Muscle layer of duodenum (tissue), 2 donors: ENCODE measurements at regions not wholly inside any gene's neighbourhood (a gene's known extent, or its start where the extent isn't known, plus 50 kb on each side); places are given as distances from the start of the nearest gene placed in this dataset.

Experiments used
- H3K27ac ChIP-seq: one replicate; pipeline ENCODE4 v1.7.0; 2013; ENCODE audit warnings: mild to moderate bottlenecking, low read length
- H3K27me3 ChIP-seq: one replicate; pipeline ENCODE4 v1.7.0; 2013; ENCODE audit warnings: low read depth, mild to moderate bottlenecking, control low read depth, low read length
- H3K36me3 ChIP-seq, 2 donors: one replicate each; pipeline ENCODE4 v1.7.0; 2013; ENCODE audit warnings: low read length in 2 of 2, control low read depth in 1 of 2, mild to moderate bottlenecking in 1 of 2; ENCODE audit not compliant: insufficient read depth in 2 of 2, control insufficient read depth in 1 of 2
- H3K4me1 ChIP-seq, 2 donors: one replicate each; pipeline ENCODE4 v1.7.0; 2013; ENCODE audit warnings: low read length in 2 of 2, mild to moderate bottlenecking in 2 of 2, control low read depth in 1 of 2, moderate library complexity in 1 of 2; ENCODE audit not compliant: insufficient read depth in 2 of 2, control insufficient read depth in 1 of 2
- H3K4me3 ChIP-seq, 2 donors: one replicate each; pipeline ENCODE4 v1.7.0; 2013; ENCODE audit warnings: low read length in 2 of 2, low read depth in 1 of 2, mild to moderate bottlenecking in 1 of 2
- H3K9me3 ChIP-seq, 2 donors: one replicate each; pipeline ENCODE4 v1.7.0; 2013; ENCODE audit warnings: low read length in 2 of 2, control low read depth in 1 of 2, mild to moderate bottlenecking in 1 of 2; ENCODE audit not compliant: control insufficient read depth in 1 of 2
- donor health status: healthy.

DNA sequence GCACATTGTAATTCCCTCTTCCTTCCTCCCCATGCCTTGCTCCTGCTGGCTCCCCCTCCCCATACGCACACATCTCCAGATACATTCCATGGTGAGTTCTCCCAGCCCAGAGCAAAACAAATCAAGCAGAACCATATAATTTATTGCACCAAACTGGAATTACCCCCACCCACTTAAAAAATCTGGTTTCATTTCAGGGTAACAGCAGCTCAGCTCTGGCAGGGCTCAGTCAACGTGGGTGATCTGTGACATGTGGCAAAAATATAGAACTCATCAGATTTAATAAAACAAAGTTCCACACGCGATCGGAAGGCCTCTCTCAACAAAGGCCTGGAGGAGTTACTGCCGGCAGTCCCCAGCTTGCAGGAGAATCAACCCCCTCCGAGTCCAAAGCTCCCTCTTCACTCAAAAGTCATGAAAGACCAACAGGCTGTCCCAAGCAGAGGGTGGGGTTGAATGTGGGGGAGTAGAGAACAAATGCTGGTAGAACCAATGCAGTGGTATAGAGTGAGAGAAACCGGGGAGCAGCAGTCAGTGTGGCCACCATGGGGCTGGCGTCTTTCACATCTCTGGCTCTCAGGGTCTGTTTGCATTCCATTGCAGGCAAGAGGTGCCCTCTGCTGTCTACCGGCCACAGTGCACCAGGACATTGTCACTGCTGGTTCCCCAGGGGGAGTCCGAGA, 323.3 kb upstream of the NT5E start:
- no peaks in the 10 kb centered on the region for H3K36me3 ChIP-seq
- H3K27me3 ChIP-seq: no peaks in the 10 kb centered on the region
- no peak overlapping the region for H3K27ac ChIP-seq
- H3K4me1 ChIP-seq: no peaks in the 10 kb centered on the region
- H3K9me3 ChIP-seq: no peaks in the 10 kb centered on the region
- no peak overlapping the region for H3K4me3 ChIP-seq

DNA sequence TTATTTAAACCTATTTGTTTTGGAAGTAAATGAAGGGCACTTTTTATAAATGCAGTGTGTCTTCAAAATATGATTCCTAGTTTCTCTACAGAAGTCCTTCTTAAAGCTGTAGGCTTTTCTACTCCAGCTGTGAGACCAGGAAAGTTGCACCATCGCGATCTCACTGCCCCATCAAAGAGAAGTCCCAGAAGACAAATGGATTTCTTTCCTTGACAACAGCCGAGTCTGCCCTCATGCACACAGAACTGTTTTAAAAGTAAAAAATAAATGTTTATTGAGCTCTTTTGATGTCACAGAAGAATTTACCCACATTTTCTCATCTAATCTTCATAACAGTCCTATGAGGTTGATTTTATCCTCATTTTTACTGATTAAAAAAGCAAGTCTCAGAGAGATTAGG, 324.4 kb upstream of the NT5E start:
- Histone ChIP-seq H3K27me3 (no peaks in the 10 kb centered on the region), H3K4me3 (no peak overlapping the region), H3K27ac (no peak overlapping the region), H3K9me3 (no peaks in the 10 kb centered on the region), H3K36me3 (no peaks in the 10 kb centered on the region), H3K4me1 (no peaks in the 10 kb centered on the region)

DNA sequence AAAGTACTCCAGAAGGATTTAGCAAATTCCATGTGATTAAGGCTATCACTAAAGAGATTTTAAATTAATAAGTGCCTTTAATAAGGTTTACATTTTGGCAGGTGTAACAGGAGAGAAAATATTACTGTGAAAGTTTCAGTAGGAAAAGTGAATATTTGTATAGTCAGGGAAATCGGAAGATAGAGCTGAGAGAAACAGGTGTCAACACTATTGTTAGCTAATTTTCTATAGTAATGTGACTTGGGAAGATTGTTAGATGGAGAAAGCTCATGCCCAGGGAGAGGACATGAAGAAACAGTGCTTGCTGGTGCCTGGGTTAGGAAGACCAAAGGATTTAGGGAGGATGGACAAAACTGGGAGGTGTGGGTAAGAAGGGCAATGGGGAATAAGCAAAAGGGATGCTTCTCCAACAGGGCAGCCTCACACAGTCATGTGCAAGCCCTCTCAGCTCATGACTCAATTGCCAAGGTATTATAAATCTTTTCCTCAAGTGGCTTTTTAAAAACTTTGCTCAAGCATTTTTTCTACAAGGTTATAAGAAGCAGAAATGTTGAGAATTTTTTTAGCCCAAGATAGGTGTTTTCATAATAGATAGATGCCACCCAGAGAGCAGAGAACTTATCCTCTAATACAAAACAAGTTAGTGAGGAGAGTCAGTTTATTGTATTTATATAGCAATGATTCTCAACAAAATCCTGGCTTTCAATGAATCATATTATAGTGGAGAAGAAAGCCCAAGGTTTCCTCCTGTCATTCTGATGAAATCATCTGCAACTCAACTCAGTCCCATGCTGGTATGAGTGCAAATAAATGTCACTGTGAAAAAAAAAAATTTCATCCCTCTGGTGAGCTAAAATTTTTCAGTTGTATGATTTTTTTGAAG, 325.2 kb upstream of the NT5E start:
- no peaks in the 10 kb centered on the region for H3K4me1 ChIP-seq
- H3K27me3 ChIP-seq: no peaks in the 10 kb centered on the region
- no peaks in the 10 kb centered on the region for H3K9me3 ChIP-seq
- H3K36me3 ChIP-seq: no peaks in the 10 kb centered on the region
- H3K4me3 ChIP-seq: no peak overlapping the region
- no peak overlapping the region for H3K27ac ChIP-seq

DNA sequence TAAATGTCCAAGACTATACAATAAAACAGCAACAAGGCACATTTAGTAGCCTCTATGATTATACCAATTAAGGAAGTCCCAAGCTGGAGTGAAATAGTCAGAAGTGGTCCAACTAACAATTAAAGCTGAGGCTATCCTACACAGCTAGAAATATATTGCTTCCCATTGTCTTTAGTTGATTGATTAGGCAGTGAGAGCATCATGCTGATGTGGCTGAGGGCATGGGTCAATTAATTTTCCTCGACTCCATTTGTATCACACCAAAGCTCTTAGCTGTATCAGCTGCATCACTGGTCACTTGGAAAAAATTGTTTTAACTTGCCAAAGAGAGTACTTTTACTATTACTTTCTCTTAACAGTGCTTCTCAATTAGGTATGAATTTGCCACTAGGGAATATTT, 328.7 kb upstream of the NT5E start:
- Histone ChIP-seq H3K4me1 (no peaks in the 10 kb centered on the region), H3K27ac (no peak overlapping the region), H3K27me3 (no peaks in the 10 kb centered on the region), H3K9me3 (no peaks in the 10 kb centered on the region), H3K4me3 (no peak overlapping the region), H3K36me3 (no peaks in the 10 kb centered on the region)

DNA sequence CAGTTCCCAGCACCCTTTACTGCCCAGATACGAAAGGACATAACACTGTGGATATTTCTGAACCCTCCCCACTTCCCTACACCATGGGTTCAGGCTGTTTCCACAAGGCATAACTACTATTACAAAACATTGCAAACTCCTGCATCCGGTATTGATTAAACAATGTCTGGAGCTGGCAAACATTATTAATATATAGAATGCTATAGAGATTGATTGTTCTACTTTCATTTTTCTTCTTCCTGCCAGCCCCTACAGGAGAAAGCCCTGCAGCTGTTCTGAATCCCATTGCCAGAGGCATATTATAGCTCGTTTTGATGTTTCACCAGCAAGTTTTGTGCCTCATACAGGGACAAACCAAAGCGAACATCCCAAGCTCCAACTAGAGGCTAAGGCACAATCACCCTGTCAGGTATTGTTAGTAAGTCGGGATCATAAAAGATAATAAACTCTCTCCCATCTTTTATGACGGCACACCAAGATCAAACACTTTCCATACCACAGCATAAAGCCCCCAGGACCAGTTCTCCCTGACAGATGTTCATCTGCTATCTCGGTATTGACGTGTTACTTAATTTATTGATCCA, 331.1 kb upstream of the NT5E start:
- no peaks in the 10 kb centered on the region for H3K4me1 ChIP-seq
- H3K27ac ChIP-seq: no peak overlapping the region
- H3K9me3 ChIP-seq: no peaks in the 10 kb centered on the region
- no peaks in the 10 kb centered on the region for H3K27me3 ChIP-seq
- H3K36me3 ChIP-seq: no peaks in the 10 kb centered on the region
- no peak overlapping the region for H3K4me3 ChIP-seq

DNA sequence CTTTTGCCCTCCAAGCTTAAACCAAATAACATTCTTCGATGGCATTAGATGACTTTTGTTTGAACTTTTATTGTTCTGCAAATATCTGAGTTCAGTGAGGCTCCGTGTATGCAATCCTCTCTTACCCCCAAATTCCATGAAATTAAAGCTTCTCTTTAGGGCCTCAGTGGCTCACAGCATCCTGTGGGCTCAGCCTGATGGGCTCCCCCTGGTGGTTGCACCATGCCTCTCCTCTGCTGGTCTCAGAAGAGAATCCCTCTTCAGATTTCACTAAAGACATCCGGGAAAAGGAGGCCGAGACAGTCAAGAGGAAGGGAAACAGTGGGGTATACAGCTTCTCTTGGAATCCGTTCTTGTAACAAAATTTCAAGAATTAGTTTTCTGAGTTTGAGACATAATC, 331.6 kb upstream of the NT5E start:
- no peaks in the 10 kb centered on the region for H3K9me3 ChIP-seq
- H3K4me1 ChIP-seq: no peaks in the 10 kb centered on the region
- no peaks in the 10 kb centered on the region for H3K36me3 ChIP-seq
- H3K4me3 ChIP-seq: no peak overlapping the region
- no peaks in the 10 kb centered on the region for H3K27me3 ChIP-seq
- no peak overlapping the region for H3K27ac ChIP-seq

DNA sequence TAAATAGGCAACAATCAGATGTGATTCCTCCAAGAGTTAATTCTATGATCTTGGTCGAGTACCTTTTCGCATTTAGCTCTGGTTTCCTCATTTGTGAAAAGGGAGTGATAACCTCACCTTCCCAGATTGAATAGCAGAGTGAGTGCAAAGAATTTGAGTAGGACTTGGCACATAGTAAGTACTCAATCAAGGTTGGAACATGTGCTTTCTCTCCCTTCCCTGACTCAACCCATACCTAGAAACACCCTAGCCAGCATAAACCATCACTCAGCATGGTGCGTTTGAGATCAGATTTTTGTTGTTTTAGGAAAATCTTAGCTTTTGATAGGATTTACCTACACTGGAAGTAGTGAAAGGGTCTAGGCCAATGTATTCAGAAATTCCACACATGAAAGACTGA, 333.4 kb upstream of the NT5E start:
- Histone ChIP-seq H3K9me3 (no peaks in the 10 kb centered on the region), H3K36me3 (no peaks in the 10 kb centered on the region), H3K27ac (no peak overlapping the region), H3K4me1 (no peaks in the 10 kb centered on the region), H3K27me3 (no peaks in the 10 kb centered on the region), H3K4me3 (no peak overlapping the region)

DNA sequence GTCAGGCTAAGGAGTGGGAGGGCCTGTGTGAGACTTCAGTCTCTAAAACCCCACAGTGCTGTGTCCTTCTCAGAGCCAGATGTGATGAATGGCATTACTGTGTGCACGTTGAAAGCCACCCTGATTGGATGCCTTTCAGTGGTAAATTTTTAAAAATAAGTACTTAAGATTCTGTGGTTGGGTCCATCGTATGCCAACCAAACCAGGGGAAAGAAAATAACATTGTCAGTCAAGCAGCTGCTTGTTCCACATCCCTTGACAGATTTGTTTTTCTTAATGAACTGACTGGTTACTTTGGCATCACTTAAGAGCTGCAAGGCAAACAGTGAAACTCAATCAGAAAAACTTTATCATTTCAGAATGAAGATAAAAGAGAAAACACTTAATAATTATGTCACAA, 334.0 kb upstream of the NT5E start:
- H3K9me3 ChIP-seq: no peaks in the 10 kb centered on the region
- no peaks in the 10 kb centered on the region for H3K36me3 ChIP-seq
- no peaks in the 10 kb centered on the region for H3K27me3 ChIP-seq
- no peaks in the 10 kb centered on the region for H3K4me1 ChIP-seq
- no peak overlapping the region for H3K27ac ChIP-seq
- H3K4me3 ChIP-seq: no peak overlapping the region

DNA sequence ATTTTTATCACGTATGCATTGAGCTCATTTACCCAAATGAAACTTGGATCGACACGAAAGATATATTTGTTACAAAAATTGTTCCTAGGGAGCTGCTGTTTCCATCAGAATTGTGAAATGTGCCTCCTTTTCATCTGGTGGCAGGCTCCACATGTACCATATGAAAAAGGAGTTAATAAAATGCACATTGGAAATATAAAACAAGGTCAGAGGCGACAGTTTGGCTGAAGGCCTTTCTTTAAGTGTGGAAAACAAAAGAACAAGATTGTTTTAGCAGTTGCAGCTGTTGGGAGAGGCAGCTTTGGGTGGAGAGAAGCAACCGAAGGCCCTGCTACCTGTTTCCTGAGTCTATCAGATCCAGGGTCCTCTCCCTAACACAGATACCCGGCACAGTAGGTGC, 334.5 kb upstream of the NT5E start:
- Histone ChIP-seq H3K27ac (no peak overlapping the region), H3K4me1 (no peaks in the 10 kb centered on the region), H3K9me3 (no peaks in the 10 kb centered on the region), H3K4me3 (no peak overlapping the region), H3K27me3 (no peaks in the 10 kb centered on the region), H3K36me3 (no peaks in the 10 kb centered on the region)

DNA sequence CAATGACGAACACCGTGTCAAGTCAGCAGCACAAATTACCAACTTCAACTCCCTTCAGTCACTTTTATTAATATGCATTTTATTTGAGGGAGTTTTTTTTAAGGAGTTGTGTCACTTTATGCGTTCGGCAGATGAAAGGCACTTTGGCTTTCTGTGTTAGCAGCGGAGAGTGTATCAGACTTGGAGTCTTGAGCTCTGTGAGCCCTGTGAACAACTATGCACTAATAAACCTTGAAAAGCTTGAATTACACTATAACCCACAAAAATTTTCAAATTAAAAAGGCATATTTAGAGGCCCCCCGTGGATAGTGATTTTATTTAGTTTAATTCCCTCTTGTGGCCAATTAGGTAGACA, 335.3 kb upstream of the NT5E start:
- Histone ChIP-seq H3K4me3 (no peak overlapping the region), H3K9me3 (no peaks in the 10 kb centered on the region), H3K36me3 (no peaks in the 10 kb centered on the region), H3K27ac (no peak overlapping the region), H3K4me1 (no peaks in the 10 kb centered on the region), H3K27me3 (no peaks in the 10 kb centered on the region)

DNA sequence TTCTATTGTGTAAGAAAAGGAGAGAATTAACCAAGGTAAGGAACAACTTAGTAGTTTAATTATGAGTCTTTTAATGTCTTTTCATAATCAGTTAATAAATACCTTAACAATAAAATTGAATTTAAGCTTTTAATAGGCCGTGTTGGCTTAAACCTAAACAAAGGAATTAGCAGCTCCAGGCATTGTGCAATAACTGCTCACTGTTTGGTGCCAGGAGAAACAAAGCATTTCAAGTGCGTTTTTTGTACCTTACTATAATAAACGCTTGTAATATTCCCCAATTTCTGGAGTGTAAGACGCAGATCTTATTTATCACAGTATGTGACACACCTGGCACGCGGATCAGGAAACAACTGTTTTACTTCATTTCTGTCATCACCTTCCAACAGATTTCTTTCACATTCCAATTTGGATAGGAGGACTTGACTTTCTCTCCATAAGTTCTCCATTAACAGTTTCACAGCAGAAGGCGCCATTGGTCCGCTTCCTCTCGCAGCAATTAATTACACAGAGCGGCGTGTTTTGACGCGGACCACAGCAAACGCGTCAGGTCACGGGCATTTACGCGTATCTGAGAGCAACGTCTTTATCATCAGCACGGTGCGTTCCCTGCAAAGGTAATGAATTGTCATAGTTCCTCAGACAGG, 335.8 kb upstream of the NT5E start:
- Histone ChIP-seq H3K4me1 (no peaks in the 10 kb centered on the region), H3K27ac (no peak overlapping the region), H3K27me3 (no peaks in the 10 kb centered on the region), H3K9me3 (no peaks in the 10 kb centered on the region), H3K4me3 (no peak overlapping the region), H3K36me3 (no peaks in the 10 kb centered on the region)
